Suprapubic skin (tissue), 3 donors: ENCODE measurements at regions not wholly inside any gene's neighbourhood (a gene's known extent, or its start where the extent isn't known, plus 50 kb on each side); places are given as distances from the start of the nearest gene placed in this dataset.

Experiments
- POLR2A ChIP-seq, 2 donors: fragments of 450-650 bp; IDR thresholded peaks; one replicate each; pipeline ENCODE4 v1.6.1; 2017; ENCODE audit warnings: antibody characterized with exemption in 2 of 2, mild to moderate bottlenecking in 2 of 2, moderate library complexity in 2 of 2
- TF ChIP-seq, protein P1 (sequence below), 2 donors: fragments of 200-600 bp in 1 of 2; fragments of 450-650 bp in 1 of 2; sonication (generic) in 1 of 2; IDR thresholded peaks; one replicate each; pipeline ENCODE4 v1.5.1; 2016 to 2019; ENCODE audit warnings: antibody characterized with exemption in 2 of 2, mild to moderate bottlenecking in 1 of 2, moderate library complexity in 1 of 2

DNA sequence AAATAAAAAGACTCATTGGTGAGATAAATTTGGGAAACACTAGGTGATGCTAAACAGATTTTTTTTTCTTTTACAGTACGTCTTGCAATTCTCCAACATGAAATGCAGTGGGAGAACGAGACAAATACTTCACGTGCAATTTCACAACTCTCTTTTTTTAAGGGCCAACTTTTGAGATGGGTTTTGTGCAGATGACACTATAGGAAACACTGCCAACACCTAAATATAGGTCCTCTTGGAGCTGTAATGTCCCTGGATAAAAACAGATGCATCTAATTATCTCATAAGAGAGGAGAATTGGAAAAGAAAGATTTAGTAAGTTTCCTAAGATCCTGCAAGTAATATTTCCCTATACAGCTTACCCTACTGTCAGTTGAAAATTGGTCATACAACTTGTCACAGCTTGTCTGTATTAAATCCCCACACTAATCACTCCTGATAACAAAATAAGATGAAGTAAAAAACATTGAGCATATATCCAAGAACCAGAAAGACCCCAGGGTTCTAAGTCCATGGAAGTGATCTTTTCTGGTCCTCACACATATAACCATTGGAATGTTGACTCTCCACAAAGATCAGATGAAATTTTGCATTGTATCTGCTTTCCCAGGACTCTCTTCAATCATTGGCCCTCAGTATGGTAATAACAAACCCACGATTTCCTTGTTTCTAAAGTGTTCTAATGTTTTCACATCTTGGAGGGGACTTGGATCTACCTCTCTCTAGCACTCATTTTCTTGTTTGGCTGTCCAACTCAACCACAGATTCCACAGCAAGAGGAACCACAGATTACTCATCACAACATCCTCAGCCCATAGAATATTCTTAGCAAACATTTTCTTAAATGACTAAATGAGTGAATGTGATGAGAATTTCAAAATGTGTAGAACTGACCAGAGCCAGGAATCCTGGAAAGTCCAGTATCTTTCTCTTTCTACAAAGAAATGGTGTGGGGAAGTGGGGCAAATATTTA lies 769.4 kb upstream of the USP15 start:
- TF ChIP-seq, protein P1, sequence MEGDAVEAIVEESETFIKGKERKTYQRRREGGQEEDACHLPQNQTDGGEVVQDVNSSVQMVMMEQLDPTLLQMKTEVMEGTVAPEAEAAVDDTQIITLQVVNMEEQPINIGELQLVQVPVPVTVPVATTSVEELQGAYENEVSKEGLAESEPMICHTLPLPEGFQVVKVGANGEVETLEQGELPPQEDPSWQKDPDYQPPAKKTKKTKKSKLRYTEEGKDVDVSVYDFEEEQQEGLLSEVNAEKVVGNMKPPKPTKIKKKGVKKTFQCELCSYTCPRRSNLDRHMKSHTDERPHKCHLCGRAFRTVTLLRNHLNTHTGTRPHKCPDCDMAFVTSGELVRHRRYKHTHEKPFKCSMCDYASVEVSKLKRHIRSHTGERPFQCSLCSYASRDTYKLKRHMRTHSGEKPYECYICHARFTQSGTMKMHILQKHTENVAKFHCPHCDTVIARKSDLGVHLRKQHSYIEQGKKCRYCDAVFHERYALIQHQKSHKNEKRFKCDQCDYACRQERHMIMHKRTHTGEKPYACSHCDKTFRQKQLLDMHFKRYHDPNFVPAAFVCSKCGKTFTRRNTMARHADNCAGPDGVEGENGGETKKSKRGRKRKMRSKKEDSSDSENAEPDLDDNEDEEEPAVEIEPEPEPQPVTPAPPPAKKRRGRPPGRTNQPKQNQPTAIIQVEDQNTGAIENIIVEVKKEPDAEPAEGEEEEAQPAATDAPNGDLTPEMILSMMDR (IDR thresholded peaks at IDR 0.05): no peak
- TF ChIP-seq POLR2A (IDR thresholded peaks at IDR 0.05): no peak
